Endothelial cell of umbilical vein (primary cell): ENCODE measurements at regions not wholly inside any gene's neighbourhood (a gene's known extent, or its start where the extent isn't known, plus 50 kb on each side); places are given as distances from the start of the nearest gene placed in this dataset.

Experiments
- EZH2 ChIP-seq: IDR thresholded peaks from 2 replicates; pipeline ENCODE4 v1.6.1; 2012; ENCODE audit warnings: borderline replicate concordance, low read depth, mild to moderate bottlenecking, moderate library complexity, low read length, inconsistent platforms; ENCODE audit not compliant: severe bottlenecking
- JUN ChIP-seq: IDR thresholded peaks from 2 replicates; pipeline ENCODE4 v1.6.1; 2011; ENCODE audit warnings: borderline replicate concordance, low read depth; ENCODE audit not compliant: insufficient read length, insufficient read depth
- MYC ChIP-seq: IDR thresholded peaks from one replicate; pipeline ENCODE4 v1.6.1; 2011; ENCODE audit warnings: mild to moderate bottlenecking, low read depth, low read length
- POLR2A ChIP-seq: IDR thresholded peaks from 2 replicates; pipeline ENCODE4 v1.6.1; 2012; ENCODE audit warnings: low read depth, mild to moderate bottlenecking, control low read depth, low read length
- TF ChIP-seq, protein P1 (sequence below), 2 donors: IDR thresholded peaks; 1 replicate in 1 of 2; 2 replicates in 1 of 2; pipeline ENCODE4 v1.5.1; 2011; ENCODE audit warnings: low read length in 2 of 2, mild to moderate bottlenecking in 2 of 2, moderate library complexity in 2 of 2, control low read depth in 1 of 2, inconsistent platforms in 1 of 2, low read depth in 1 of 2; ENCODE audit not compliant: insufficient read depth in 1 of 2; ENCODE audit errors: extremely low read depth in 1 of 2

DNA sequence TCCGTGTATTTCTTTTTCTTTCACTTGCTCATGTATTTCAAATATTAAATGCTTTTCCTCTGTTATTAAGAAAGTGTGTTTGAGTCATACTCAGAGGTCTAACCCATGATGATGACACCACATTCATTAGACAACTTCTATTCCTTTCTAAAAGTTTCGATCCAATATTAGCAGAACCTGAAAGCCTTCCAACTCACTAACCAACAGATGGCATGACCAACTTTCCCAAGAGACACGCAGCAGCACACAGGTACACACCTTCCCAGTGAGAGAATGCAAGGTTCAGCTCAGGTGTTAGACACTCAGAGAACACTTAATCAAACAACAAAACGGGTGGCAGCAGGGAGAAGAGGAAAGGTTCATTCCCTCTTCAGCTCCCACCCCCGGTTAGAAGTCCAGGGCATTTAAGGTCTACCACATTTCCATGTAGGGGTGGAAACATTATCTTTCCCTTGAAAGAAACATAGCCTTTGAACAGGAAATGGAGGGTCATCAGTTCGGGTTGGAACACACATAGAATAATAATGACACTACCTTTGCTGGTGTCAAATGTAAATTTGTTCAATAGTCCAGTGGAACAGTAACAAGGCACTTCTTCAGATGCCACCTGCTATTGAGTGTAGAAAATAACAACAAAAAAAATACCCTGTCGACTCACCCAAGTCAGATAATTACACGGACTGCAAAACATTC is 404.2 kb downstream of the COG6 start:
- TF ChIP-seq, protein P1, sequence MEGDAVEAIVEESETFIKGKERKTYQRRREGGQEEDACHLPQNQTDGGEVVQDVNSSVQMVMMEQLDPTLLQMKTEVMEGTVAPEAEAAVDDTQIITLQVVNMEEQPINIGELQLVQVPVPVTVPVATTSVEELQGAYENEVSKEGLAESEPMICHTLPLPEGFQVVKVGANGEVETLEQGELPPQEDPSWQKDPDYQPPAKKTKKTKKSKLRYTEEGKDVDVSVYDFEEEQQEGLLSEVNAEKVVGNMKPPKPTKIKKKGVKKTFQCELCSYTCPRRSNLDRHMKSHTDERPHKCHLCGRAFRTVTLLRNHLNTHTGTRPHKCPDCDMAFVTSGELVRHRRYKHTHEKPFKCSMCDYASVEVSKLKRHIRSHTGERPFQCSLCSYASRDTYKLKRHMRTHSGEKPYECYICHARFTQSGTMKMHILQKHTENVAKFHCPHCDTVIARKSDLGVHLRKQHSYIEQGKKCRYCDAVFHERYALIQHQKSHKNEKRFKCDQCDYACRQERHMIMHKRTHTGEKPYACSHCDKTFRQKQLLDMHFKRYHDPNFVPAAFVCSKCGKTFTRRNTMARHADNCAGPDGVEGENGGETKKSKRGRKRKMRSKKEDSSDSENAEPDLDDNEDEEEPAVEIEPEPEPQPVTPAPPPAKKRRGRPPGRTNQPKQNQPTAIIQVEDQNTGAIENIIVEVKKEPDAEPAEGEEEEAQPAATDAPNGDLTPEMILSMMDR (IDR thresholded peaks at IDR 0.05; ENCODE audit: extremely low read depth in 1 of 2, insufficient read depth in 1 of 2, low read depth in 1 of 2, low read length in 2 of 2), result no peak
- TF ChIP-seq JUN, result no peak
- TF ChIP-seq EZH2, result no peak
- no peak for TF ChIP-seq POLR2A
- no peak for TF ChIP-seq MYC
